Glutamatergic neuron (in vitro differentiated cells): ENCODE measurements at regions not wholly inside any gene's neighbourhood (a gene's known extent, or its start where the extent isn't known, plus 50 kb on each side); places are given as distances from the start of the nearest gene placed in this dataset.

Experiments used
- DNase-seq: peaks from one replicate; pipeline ENCODE4 v3.0.0; 2022
- H3K27ac Mint-ChIP-seq: one replicate; pipeline ENCODE4 v1.8.0; 2020; ENCODE audit warnings: mild to moderate bottlenecking, mixed read lengths, inconsistent platforms; ENCODE audit not compliant: unreplicated experiment
- H3K27me3 Mint-ChIP-seq: one replicate; pipeline ENCODE4 v1.8.0; 2020; ENCODE audit warnings: mild to moderate bottlenecking, moderate library complexity, mixed read lengths, inconsistent platforms; ENCODE audit not compliant: unreplicated experiment
- H3K36me3 Mint-ChIP-seq: one replicate; pipeline ENCODE4 v1.8.0; 2020; ENCODE audit warnings: mild to moderate bottlenecking, mixed read lengths, inconsistent platforms; ENCODE audit not compliant: unreplicated experiment
- H3K4me1 Mint-ChIP-seq: one replicate; pipeline ENCODE4 v1.8.0; 2020; ENCODE audit warnings: mild to moderate bottlenecking, low read depth, mixed read lengths, inconsistent platforms; ENCODE audit not compliant: unreplicated experiment
- H3K4me3 Mint-ChIP-seq: one replicate; pipeline ENCODE4 v1.8.0; 2020; ENCODE audit warnings: mild to moderate bottlenecking, mixed read lengths, inconsistent platforms; ENCODE audit not compliant: unreplicated experiment
- H3K9me3 Mint-ChIP-seq: one replicate; pipeline ENCODE4 v1.8.0; 2020; ENCODE audit warnings: mild to moderate bottlenecking, moderate library complexity, mixed read lengths, inconsistent platforms; ENCODE audit not compliant: unreplicated experiment
- TF ChIP-seq, protein P1 (sequence below): fragments of 200-600 bp; sonication (generic); IDR thresholded peaks from one replicate; pipeline ENCODE4 v1.5.0; 2021; ENCODE audit not compliant: partially characterized antibody, unreplicated experiment

DNA sequence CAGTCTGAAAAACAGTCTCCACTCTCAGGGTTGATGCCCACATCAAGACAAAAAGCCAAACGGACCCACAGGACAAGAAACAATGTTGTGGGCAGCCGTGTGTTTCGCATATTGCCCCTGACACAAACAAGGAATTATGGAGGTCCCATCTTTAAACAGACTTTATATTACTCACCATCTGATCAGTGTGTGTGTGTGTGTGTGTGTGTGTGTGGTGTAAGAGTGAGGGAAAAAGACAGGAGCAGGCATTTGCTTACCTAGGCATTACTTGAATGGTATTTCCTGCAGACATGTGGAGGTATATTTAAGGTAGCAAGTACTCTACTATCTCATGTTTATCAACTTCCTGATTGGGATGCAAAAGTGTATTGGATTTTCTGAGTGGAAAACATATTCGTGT is 136.3 kb downstream of the TMCO5A start:
- no peak for DNase-seq
- peaks cover 8% of the 10 kb centered on the region for H3K4me1 Mint-ChIP-seq
- H3K27ac Mint-ChIP-seq = no peak overlapping the region
- H3K9me3 Mint-ChIP-seq = peaks cover 7% of the 10 kb centered on the region
- H3K36me3 Mint-ChIP-seq = no peaks in the 10 kb centered on the region
- H3K27me3 Mint-ChIP-seq = peaks cover 6% of the 10 kb centered on the region
- H3K4me3 Mint-ChIP-seq = no peak overlapping the region
- TF ChIP-seq, protein P1, sequence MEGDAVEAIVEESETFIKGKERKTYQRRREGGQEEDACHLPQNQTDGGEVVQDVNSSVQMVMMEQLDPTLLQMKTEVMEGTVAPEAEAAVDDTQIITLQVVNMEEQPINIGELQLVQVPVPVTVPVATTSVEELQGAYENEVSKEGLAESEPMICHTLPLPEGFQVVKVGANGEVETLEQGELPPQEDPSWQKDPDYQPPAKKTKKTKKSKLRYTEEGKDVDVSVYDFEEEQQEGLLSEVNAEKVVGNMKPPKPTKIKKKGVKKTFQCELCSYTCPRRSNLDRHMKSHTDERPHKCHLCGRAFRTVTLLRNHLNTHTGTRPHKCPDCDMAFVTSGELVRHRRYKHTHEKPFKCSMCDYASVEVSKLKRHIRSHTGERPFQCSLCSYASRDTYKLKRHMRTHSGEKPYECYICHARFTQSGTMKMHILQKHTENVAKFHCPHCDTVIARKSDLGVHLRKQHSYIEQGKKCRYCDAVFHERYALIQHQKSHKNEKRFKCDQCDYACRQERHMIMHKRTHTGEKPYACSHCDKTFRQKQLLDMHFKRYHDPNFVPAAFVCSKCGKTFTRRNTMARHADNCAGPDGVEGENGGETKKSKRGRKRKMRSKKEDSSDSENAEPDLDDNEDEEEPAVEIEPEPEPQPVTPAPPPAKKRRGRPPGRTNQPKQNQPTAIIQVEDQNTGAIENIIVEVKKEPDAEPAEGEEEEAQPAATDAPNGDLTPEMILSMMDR = no peak

DNA sequence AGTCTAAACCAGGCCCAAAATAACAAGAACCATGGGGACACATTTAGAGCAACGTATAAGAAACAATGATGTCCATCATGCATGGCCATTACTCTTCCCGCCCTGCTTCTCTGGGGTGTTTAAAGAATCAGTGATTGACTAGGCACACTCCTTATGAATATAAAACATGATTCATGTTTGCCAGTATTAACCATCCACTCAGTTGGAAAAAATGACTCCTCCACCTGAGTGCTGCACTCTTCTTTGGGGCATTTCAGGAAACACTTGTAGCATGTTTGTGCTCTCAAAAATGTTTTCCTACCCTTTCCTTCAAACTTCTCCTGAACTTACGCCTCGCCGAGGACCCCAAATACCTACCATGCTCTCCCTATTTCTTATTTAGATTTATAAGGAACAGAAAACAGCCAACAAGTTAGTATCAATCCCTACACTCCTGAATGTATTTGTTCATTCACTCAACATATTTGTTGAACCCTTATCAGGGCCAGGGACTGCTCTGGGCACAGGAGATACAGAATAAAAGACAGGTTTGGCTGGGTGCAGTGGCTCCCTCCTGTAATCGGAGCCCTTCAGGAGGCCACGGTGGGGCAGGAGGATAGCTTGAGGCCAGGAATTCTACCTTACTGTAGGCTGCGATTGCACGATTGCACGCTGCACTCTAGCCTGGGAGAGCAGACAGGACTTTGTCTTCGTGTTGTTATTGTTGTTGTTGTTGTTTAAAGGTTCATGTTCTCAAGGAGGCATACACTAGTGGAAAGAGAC is 137.0 kb downstream of the TMCO5A start:
- DNase-seq = no peak
- TF ChIP-seq, protein P1 = no peak
- peaks cover 6% of the 10 kb centered on the region for H3K27me3 Mint-ChIP-seq
- H3K27ac Mint-ChIP-seq = no peak overlapping the region
- peak overlapping the region; percentile 88 for H3K4me3 Mint-ChIP-seq
- peaks cover 7% of the 10 kb centered on the region for H3K9me3 Mint-ChIP-seq
- H3K4me1 Mint-ChIP-seq = peaks cover 8% of the 10 kb centered on the region
- no peaks in the 10 kb centered on the region for H3K36me3 Mint-ChIP-seq

DNA sequence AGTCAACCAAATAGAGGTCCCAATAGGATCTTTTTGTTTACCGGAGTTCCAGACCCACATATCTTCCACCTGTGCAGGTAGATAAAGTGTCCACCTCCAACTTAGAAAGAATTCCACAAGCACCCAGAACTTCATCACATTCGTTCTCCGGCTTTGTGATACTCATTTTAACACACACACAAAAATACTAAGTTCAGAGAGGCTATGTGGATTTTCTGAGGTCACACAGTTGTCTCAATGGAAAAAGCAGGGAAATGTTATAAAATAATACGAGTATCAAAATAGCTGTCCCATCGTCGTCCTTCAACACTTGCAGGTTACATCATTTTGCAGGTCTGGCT is 137.5 kb downstream of the TMCO5A start:
- no peaks in the 10 kb centered on the region for H3K36me3 Mint-ChIP-seq
- DNase-seq = no peak
- no peak overlapping the region for H3K27ac Mint-ChIP-seq
- H3K4me3 Mint-ChIP-seq = peak overlapping the region; percentile 88
- peaks cover 12% of the 10 kb centered on the region for H3K4me1 Mint-ChIP-seq
- H3K9me3 Mint-ChIP-seq = peaks cover 7% of the 10 kb centered on the region
- TF ChIP-seq, protein P1 = no peak
- peaks cover 6% of the 10 kb centered on the region for H3K27me3 Mint-ChIP-seq

DNA sequence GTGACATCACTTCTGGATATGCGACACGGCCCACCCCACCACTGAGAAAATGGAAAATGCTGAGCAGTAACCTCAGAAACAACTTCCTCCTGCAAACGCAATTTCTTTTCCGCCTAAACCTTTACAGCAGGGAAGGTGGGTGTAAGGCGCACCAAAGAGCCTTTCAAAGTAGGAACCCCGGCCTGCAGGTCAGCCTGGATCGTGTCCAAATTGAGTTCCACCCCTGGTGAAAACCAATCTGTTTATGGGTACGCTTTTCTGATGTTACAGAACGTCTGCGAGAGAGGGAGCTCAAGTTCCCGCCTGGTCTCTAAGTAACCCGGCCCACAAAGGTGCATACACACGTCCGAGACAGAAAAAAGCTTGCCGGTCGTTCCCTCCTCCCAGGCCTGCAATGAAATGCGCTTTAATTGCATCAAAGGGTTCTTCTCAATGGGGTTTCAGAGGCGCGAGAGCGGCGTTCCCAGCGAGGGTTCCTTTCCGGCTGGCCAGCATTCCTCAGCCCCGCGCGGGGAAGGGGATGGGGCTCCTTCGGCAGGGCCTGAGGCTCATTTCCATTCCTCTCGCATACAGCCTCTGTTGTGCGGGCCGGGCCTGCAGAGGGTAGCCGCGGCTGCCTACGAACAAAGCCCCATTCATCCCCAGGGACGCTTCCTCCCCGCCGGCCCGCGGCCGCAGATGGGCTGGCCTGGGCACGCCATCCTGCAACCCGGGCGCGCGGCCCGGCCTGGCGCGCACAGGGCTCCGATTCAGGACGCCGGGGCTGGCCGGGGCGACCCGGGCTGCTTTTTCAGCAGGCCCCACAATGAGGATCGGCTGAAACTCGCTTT is 138.1 kb downstream of the TMCO5A start:
- Mint-ChIP-seq H3K36me3 (no peaks in the 10 kb centered on the region), H3K4me3 (peak overlapping the region; percentile 88), H3K4me1 (peaks cover 12% of the 10 kb centered on the region), H3K27ac (peak overlapping the region; percentile 14), H3K9me3 (peaks cover 7% of the 10 kb centered on the region), H3K27me3 (peaks cover 6% of the 10 kb centered on the region)
- TF ChIP-seq, protein P1 = no peak
- DNase-seq = peak; percentile 77
